ENCODE measurements at regions not wholly inside any gene's neighbourhood (a gene's known extent, or its start where the extent isn't known, plus 50 kb on each side); places are given as distances from the start of the nearest gene placed in this dataset.
"Not testable (repeated sequence)": the region's sequence is repeated elsewhere in the genome, so short reads cannot be mapped to it uniquely, and the experiment has no call there.

DNA sequence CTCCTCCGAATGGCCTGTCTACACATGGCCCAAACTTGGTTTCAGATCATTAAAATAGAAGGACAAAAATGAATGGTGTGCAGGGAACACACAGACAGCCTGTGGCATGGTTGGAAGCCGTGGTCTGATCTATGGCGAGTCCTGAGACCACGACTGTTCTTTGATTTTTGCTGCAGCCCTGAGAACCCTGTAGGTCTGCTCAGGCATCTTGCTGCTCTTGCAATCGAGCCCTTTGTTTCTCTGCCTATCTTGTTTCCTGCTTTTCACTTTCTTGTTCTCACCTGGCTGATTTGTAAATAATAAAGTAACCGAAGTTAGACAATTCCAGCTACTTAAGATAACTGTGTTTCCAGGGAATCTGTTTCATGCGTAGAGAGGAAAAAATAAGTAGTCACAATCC, 54.1 kb upstream of the NBPF9 start:
- TF ChIP-seq, protein P1, sequence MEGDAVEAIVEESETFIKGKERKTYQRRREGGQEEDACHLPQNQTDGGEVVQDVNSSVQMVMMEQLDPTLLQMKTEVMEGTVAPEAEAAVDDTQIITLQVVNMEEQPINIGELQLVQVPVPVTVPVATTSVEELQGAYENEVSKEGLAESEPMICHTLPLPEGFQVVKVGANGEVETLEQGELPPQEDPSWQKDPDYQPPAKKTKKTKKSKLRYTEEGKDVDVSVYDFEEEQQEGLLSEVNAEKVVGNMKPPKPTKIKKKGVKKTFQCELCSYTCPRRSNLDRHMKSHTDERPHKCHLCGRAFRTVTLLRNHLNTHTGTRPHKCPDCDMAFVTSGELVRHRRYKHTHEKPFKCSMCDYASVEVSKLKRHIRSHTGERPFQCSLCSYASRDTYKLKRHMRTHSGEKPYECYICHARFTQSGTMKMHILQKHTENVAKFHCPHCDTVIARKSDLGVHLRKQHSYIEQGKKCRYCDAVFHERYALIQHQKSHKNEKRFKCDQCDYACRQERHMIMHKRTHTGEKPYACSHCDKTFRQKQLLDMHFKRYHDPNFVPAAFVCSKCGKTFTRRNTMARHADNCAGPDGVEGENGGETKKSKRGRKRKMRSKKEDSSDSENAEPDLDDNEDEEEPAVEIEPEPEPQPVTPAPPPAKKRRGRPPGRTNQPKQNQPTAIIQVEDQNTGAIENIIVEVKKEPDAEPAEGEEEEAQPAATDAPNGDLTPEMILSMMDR (IDR thresholded peaks at IDR 0.05), result not testable (repeated sequence)
- not testable (repeated sequence) for TF ChIP-seq EP300 (IDR thresholded peaks at IDR 0.05; ENCODE audit: low read depth)
